GM23338 (cell line): ENCODE measurements at regions not wholly inside any gene's neighbourhood (a gene's known extent, or its start where the extent isn't known, plus 50 kb on each side); places are given as distances from the start of the nearest gene placed in this dataset.

Source experiments
- ATAC-seq: fragments of 200-7000 bp; cut with Tn5 transposase; 3 replicates; pipeline ENCODE4 v1.9.1; 2020
- DNase-seq: peaks from one replicate; pipeline ENCODE4 v3.0.0-alpha.2; 2015; ENCODE audit warnings: low spot score
- H2AFZ ChIP-seq: fragments of 200-600 bp; sonication (generic); 2 replicates; pipeline ENCODE4 v1.8.0; 2016; ENCODE audit warnings: antibody characterized with exemption, mild to moderate bottlenecking, moderate library complexity
- H3F3A ChIP-seq: fragments of 200-600 bp; sonication (generic); replicated peaks from 2 replicates; pipeline ENCODE4 v1.8.0; 2017; ENCODE audit warnings: antibody characterized with exemption, mixed run types, low read depth
- H3K27ac ChIP-seq: fragments of 200-600 bp; sonication (generic); 2 replicates; pipeline ENCODE4 v1.6.1; 2016; ENCODE audit warnings: low read depth
- H3K27me3 ChIP-seq: fragments of 200-600 bp; sonication (generic); 2 replicates; pipeline ENCODE4 v1.8.0; 2016; ENCODE audit warnings: mild to moderate bottlenecking, mixed run types, moderate library complexity; ENCODE audit not compliant: insufficient read depth
- H3K36me3 ChIP-seq: fragments of 200-600 bp; sonication (generic); 2 replicates; pipeline ENCODE4 v1.8.0; 2016; ENCODE audit warnings: mild to moderate bottlenecking; ENCODE audit not compliant: insufficient read depth
- H3K4me1 ChIP-seq: fragments of 200-600 bp; sonication (generic); 2 replicates; pipeline ENCODE4 v1.8.0; 2016; ENCODE audit warnings: mild to moderate bottlenecking, moderate library complexity; ENCODE audit not compliant: insufficient read depth
- H3K4me2 ChIP-seq: fragments of 200-600 bp; sonication (generic); 2 replicates; pipeline ENCODE4 v1.7.1; 2017; ENCODE audit warnings: mixed run types
- H3K4me3 ChIP-seq: fragments of 200-600 bp; sonication (generic); 2 replicates; pipeline ENCODE4 v1.6.1; 2016; ENCODE audit warnings: mixed run types
- H3K79me2 ChIP-seq: fragments of 200-600 bp; sonication (generic); replicated peaks from 2 replicates; pipeline ENCODE4 v1.8.0; 2017; ENCODE audit warnings: mild to moderate bottlenecking; ENCODE audit not compliant: insufficient read depth
- H3K9me2 ChIP-seq: fragments of 200-600 bp; sonication (generic); 2 replicates; pipeline ENCODE4 v1.8.0; 2017; ENCODE audit not compliant: insufficient read depth
- H4K20me1 ChIP-seq: fragments of 200-600 bp; sonication (generic); replicated peaks from 2 replicates; pipeline ENCODE4 v1.8.0; 2017; ENCODE audit warnings: mild to moderate bottlenecking; ENCODE audit not compliant: insufficient read depth
- H3K27ac Mint-ChIP-seq: 2 replicates; pipeline ENCODE4 v1.8.0; 2020; ENCODE audit warnings: inconsistent platforms, mild to moderate bottlenecking, moderate library complexity, mixed read lengths
- H3K27me3 Mint-ChIP-seq: 3 replicates; pipeline ENCODE4 v1.8.0; 2022; ENCODE audit warnings: low read depth, mild to moderate bottlenecking, moderate library complexity, mixed read lengths, inconsistent platforms; ENCODE audit not compliant: insufficient read depth, poor library complexity
- H3K36me3 Mint-ChIP-seq: 3 replicates; pipeline ENCODE4 v1.8.0; 2021; ENCODE audit warnings: low read depth, mild to moderate bottlenecking, inconsistent platforms, moderate library complexity, mixed read lengths
- H3K4me1 Mint-ChIP-seq: 3 replicates; pipeline ENCODE4 v1.8.0; 2020; ENCODE audit warnings: mild to moderate bottlenecking, inconsistent platforms, mixed read lengths
- H3K4me3 Mint-ChIP-seq: 3 replicates; pipeline ENCODE4 v1.8.0; 2021; ENCODE audit warnings: moderate library complexity, mild to moderate bottlenecking, inconsistent platforms, mixed read lengths
- H3K9me3 Mint-ChIP-seq: 3 replicates; pipeline ENCODE4 v1.8.0; 2020; ENCODE audit warnings: moderate library complexity, mild to moderate bottlenecking, inconsistent platforms, mixed read lengths
- CREB1 ChIP-seq: fragments of 250-450 bp; sonication (Bioruptor Pico); IDR thresholded peaks from 2 replicates; pipeline ENCODE4 v1.5.0; 2020; ENCODE audit warnings: low read depth, mild to moderate bottlenecking, moderate library complexity
- EZH2phosphoT487 ChIP-seq: fragments of 200-600 bp; sonication (generic); IDR thresholded peaks from one replicate; pipeline ENCODE4 v1.8.1; 2018; ENCODE audit warnings: antibody characterized with exemption; ENCODE audit not compliant: unreplicated experiment
- POLR2AphosphoS5 ChIP-seq: IDR thresholded peaks from 2 replicates; pipeline ENCODE4 v1.6.1; 2016; ENCODE audit warnings: antibody characterized with exemption, low read depth
- STAT1 ChIP-seq: IDR thresholded peaks from one replicate; pipeline ENCODE4 v1.6.1; 2016; ENCODE audit warnings: antibody characterized with exemption; ENCODE audit not compliant: unreplicated experiment
- ZNF331 ChIP-seq: fragments of 250-450 bp; sonication (Bioruptor Pico); IDR thresholded peaks from 2 replicates; pipeline ENCODE4 v1.5.0; 2020; ENCODE audit warnings: low read depth, mild to moderate bottlenecking, moderate library complexity
- TF ChIP-seq, protein P1 (sequence below): fragments of 250-450 bp; sonication (Bioruptor Pico); IDR thresholded peaks from 2 replicates; pipeline ENCODE4 v1.5.0; 2020; ENCODE audit warnings: mild to moderate bottlenecking, moderate library complexity
- TF ChIP-seq, protein P2 (sequence below): IDR thresholded peaks from 2 replicates; pipeline ENCODE4 v1.6.1; 2016; ENCODE audit warnings: antibody characterized with exemption

GRCh38 chr1:24263211-24263610, 55.9 kb upstream of the GRHL3 start (continued):
- TF ChIP-seq, protein P1, sequence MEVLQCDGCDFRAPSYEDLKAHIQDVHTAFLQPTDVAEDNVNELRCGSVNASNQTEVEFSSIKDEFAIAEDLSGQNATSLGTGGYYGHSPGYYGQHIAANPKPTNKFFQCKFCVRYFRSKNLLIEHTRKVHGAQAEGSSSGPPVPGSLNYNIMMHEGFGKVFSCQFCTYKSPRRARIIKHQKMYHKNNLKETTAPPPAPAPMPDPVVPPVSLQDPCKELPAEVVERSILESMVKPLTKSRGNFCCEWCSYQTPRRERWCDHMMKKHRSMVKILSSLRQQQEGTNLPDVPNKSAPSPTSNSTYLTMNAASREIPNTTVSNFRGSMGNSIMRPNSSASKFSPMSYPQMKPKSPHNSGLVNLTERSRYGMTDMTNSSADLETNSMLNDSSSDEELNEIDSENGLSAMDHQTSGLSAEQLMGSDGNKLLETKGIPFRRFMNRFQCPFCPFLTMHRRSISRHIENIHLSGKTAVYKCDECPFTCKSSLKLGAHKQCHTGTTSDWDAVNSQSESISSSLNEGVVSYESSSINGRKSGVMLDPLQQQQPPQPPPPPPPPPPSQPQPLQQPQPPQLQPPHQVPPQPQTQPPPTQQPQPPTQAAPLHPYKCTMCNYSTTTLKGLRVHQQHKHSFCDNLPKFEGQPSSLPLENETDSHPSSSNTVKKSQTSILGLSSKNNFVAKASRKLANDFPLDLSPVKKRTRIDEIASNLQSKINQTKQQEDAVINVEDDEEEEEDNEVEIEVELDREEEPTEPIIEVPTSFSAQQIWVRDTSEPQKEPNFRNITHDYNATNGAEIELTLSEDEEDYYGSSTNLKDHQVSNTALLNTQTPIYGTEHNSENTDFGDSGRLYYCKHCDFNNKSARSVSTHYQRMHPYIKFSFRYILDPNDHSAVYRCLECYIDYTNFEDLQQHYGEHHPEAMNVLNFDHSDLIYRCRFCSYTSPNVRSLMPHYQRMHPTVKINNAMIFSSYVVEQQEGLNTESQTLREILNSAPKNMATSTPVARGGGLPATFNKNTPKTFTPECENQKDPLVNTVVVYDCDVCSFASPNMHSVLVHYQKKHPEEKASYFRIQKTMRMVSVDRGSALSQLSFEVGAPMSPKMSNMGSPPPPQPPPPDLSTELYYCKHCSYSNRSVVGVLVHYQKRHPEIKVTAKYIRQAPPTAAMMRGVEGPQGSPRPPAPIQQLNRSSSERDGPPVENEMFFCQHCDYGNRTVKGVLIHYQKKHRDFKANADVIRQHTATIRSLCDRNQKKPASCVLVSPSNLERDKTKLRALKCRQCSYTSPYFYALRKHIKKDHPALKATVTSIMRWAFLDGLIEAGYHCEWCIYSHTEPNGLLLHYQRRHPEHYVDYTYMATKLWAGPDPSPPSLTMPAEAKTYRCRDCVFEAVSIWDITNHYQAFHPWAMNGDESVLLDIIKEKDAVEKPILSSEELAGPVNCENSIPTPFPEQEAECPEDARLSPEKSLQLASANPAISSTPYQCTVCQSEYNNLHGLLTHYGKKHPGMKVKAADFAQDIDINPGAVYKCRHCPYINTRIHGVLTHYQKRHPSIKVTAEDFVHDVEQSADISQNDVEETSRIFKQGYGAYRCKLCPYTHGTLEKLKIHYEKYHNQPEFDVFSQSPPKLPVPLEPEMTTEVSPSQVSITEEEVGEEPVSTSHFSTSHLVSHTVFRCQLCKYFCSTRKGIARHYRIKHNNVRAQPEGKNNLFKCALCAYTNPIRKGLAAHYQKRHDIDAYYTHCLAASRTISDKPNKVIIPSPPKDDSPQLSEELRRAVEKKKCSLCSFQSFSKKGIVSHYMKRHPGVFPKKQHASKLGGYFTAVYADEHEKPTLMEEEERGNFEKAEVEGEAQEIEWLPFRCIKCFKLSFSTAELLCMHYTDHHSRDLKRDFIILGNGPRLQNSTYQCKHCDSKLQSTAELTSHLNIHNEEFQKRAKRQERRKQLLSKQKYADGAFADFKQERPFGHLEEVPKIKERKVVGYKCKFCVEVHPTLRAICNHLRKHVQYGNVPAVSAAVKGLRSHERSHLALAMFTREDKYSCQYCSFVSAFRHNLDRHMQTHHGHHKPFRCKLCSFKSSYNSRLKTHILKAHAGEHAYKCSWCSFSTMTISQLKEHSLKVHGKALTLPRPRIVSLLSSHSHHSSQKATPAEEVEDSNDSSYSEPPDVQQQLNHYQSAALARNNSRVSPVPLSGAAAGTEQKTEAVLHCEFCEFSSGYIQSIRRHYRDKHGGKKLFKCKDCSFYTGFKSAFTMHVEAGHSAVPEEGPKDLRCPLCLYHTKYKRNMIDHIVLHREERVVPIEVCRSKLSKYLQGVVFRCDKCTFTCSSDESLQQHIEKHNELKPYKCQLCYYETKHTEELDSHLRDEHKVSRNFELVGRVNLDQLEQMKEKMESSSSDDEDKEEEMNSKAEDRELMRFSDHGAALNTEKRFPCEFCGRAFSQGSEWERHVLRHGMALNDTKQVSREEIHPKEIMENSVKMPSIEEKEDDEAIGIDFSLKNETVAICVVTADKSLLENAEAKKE (CRISPR knock-in tag) = no peak
- TF ChIP-seq CREB1 (CRISPR knock-in tag) (no peak), EZH2phosphoT487 (no peak), STAT1 (no peak)

DNA sequence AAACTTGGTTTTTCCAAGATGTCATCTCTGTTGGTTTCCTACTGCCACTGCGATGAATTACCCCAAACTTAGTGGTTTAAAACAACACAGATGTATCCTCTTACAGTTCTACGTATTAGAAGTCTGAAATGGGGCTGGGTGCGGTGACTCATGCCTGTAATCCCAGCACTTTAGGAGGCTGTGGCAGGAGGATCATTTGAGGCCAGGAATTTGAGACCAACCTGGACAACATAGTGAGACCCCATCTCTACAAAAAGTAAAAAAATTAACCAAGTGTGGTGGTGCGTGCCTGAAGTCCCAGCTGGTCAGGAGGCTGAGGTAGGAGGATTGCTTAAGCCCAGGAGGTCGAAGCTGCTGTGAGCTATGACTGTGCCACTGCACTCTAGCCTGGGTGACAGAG, 57.2 kb upstream of the GRHL3 start:
- Histone ChIP-seq H4K20me1 (no peaks in the 10 kb centered on the region), H3K4me3 (no peak overlapping the region), H3K9me2 (0 out of 2 replicates have a peak, but pooled peaks cover 3% of the 10 kb centered on the region), H3K27me3 (no peaks in the 10 kb centered on the region), H3F3A (no peaks in the 10 kb centered on the region), H3K27ac (no peak overlapping the region), H3K36me3 (no peaks in the 10 kb centered on the region), H3K4me2 (no peak overlapping the region), H3K4me1 (no peaks in the 10 kb centered on the region), H2AFZ (no peak overlapping the region), H3K79me2 (no peaks in the 10 kb centered on the region)
- Mint-ChIP-seq H3K4me3 (no peak overlapping the region), H3K27ac (no peak overlapping the region), H3K9me3 (peaks cover 4% of the 10 kb centered on the region; the same call in 1 of the 3 replicates), H3K27me3 (peaks cover 3% of the 10 kb centered on the region), H3K4me1 (no peaks in the 10 kb centered on the region), H3K36me3 (no peaks in the 10 kb centered on the region)
- DNase-seq (no peak), ATAC-seq (no peak)
- no peak for TF ChIP-seq EZH2phosphoT487
- TF ChIP-seq STAT1 = no peak
- TF ChIP-seq ZNF331 = no peak
- TF ChIP-seq, protein P2, sequence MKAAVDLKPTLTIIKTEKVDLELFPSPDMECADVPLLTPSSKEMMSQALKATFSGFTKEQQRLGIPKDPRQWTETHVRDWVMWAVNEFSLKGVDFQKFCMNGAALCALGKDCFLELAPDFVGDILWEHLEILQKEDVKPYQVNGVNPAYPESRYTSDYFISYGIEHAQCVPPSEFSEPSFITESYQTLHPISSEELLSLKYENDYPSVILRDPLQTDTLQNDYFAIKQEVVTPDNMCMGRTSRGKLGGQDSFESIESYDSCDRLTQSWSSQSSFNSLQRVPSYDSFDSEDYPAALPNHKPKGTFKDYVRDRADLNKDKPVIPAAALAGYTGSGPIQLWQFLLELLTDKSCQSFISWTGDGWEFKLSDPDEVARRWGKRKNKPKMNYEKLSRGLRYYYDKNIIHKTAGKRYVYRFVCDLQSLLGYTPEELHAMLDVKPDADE = no peak
- no peak for TF ChIP-seq POLR2AphosphoS5
- TF ChIP-seq, protein P1 (CRISPR knock-in tag) = no peak
